ENCODE measurements at regions not wholly inside any gene's neighbourhood (a gene's known extent, or its start where the extent isn't known, plus 50 kb on each side); places are given as distances from the start of the nearest gene placed in this dataset.

- Histone ChIP-seq H3K36me3 (ENCODE audit: control insufficient read depth, insufficient read depth, low read length) (no peaks in the 10 kb centered on the region), H3K4me3 (ENCODE audit: low read depth, low read length) (no peak overlapping the region), H3K27me3 (ENCODE audit: control insufficient read depth, insufficient read depth, low read length) (no peaks in the 10 kb centered on the region)
- no peak for TF ChIP-seq CTCF (IDR thresholded peaks at IDR 0.05; ENCODE audit: insufficient read depth, low read depth, low read length)
- POLR2A ChIA-PET, result no interaction called here
- DNase-seq (ENCODE audit: low read depth), result no peak
- CTCF ChIA-PET, result no interaction called here
These were observed 84.9 kb upstream of the SPATA12 start for GRCh38 chr3:56975567-56975966.

- Histone ChIP-seq H3K27me3 (ENCODE audit: control insufficient read depth, insufficient read depth, low read length) (no peaks in the 10 kb centered on the region), H3K4me3 (ENCODE audit: low read depth, low read length) (no peak overlapping the region), H3K36me3 (ENCODE audit: control insufficient read depth, insufficient read depth, low read length) (no peaks in the 10 kb centered on the region)
- POLR2A ChIA-PET, result no interaction called here
- CTCF ChIA-PET, result interaction anchor here (1.1 kb wide), 1 partner anchor 15 kb away, joined by 5 read pairs; no protein-coding TSS in a partner anchor
- TF ChIP-seq CTCF (IDR thresholded peaks at IDR 0.05; ENCODE audit: insufficient read depth, low read depth, low read length), result no peak
- no peak for DNase-seq (ENCODE audit: low read depth)
These were observed 86.1 kb upstream of the SPATA12 start for GRCh38 chr3:56974247-56974930.

- POLR2A ChIA-PET, result interaction anchor here (0.6 kb wide), 1 partner anchor 84 kb away, joined by 7 read pairs; no protein-coding TSS in a partner anchor
- Histone ChIP-seq H3K27me3 (ENCODE audit: control insufficient read depth, insufficient read depth, low read length) (no peaks in the 10 kb centered on the region), H3K36me3 (ENCODE audit: control insufficient read depth, insufficient read depth, low read length) (no peaks in the 10 kb centered on the region), H3K4me3 (ENCODE audit: low read depth, low read length) (no peak overlapping the region)
- no peak for TF ChIP-seq CTCF (IDR thresholded peaks at IDR 0.05; ENCODE audit: insufficient read depth, low read depth, low read length)
- CTCF ChIA-PET, result interaction anchor here (0.6 to 1.0 kb wide), 3 partner anchors 17 to 271 kb away, joined by 3 read pairs; no protein-coding TSS in a partner anchor
- DNase-seq (ENCODE audit: low read depth), result no peak
These were observed 88.6 kb upstream of the SPATA12 start for GRCh38 chr3:56971816-56972215.

GRCh38 chr3:56971261-56971660 is 89.2 kb upstream of the SPATA12 start:
- Histone ChIP-seq H3K36me3 (ENCODE audit: control insufficient read depth, insufficient read depth, low read length) (no peaks in the 10 kb centered on the region), H3K4me3 (ENCODE audit: low read depth, low read length) (no peak overlapping the region), H3K27me3 (ENCODE audit: control insufficient read depth, insufficient read depth, low read length) (no peaks in the 10 kb centered on the region)
- CTCF ChIA-PET, result interaction anchor here (0.9 to 1.0 kb wide), 2 partner anchors 8 to 172 kb away, joined by 3 read pairs; no protein-coding TSS in a partner anchor
- TF ChIP-seq CTCF (IDR thresholded peaks at IDR 0.05; ENCODE audit: insufficient read depth, low read depth, low read length), result no peak
- POLR2A ChIA-PET, result interaction anchor here (0.6 kb wide), 1 partner anchor 84 kb away, joined by 7 read pairs; no protein-coding TSS in a partner anchor
- DNase-seq (ENCODE audit: low read depth), result no peak

- CTCF ChIA-PET, result interaction anchor here (0.9 kb wide), 1 partner anchor 9 kb away, joined by 3 read pairs; no protein-coding TSS in a partner anchor
- no peak overlapping the region for H3K4me3 ChIP-seq (ENCODE audit: low read depth, low read length)
- H3K36me3 ChIP-seq (ENCODE audit: control insufficient read depth, insufficient read depth, low read length), result no peaks in the 10 kb centered on the region
- no peak for DNase-seq (ENCODE audit: low read depth)
- no peaks in the 10 kb centered on the region for H3K27me3 ChIP-seq (ENCODE audit: control insufficient read depth, insufficient read depth, low read length)
- POLR2A ChIA-PET, result no interaction called here
- no peak for TF ChIP-seq CTCF (IDR thresholded peaks at IDR 0.05; ENCODE audit: insufficient read depth, low read depth, low read length)
These were observed 90.0 kb upstream of the SPATA12 start for GRCh38 chr3:56970461-56970879.
